Ammon's horn (tissue), 1 donor: ENCODE measurements at regions not wholly inside any gene's neighbourhood (a gene's known extent, or its start where the extent isn't known, plus 50 kb on each side); places are given as distances from the start of the nearest gene placed in this dataset.

Experiments used
- DNase-seq: peaks from one replicate; pipeline ENCODE4 v3.0.0-alpha.2; 2016; ENCODE audit warnings: low spot score

DNA sequence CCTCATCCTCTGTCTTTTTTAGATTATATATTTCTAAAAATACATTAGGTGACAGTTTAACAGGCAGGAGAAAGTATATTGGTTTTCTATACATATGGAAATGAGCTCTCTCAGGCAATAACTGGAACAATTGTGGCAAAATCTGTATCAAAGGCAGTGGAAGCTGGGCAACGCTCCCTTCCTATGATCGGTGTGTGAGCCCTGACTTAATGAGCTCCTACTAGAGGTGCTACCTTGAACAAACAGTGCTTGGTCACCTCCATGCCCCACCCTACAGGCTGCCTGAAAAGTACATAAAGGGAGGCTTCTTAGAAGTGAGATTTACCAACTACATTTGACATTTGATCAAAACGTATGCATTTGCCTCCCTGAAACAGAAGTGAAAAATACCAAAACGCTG is 185.3 kb downstream of the EFNB2 start:
- DNase-seq = no peak

DNA sequence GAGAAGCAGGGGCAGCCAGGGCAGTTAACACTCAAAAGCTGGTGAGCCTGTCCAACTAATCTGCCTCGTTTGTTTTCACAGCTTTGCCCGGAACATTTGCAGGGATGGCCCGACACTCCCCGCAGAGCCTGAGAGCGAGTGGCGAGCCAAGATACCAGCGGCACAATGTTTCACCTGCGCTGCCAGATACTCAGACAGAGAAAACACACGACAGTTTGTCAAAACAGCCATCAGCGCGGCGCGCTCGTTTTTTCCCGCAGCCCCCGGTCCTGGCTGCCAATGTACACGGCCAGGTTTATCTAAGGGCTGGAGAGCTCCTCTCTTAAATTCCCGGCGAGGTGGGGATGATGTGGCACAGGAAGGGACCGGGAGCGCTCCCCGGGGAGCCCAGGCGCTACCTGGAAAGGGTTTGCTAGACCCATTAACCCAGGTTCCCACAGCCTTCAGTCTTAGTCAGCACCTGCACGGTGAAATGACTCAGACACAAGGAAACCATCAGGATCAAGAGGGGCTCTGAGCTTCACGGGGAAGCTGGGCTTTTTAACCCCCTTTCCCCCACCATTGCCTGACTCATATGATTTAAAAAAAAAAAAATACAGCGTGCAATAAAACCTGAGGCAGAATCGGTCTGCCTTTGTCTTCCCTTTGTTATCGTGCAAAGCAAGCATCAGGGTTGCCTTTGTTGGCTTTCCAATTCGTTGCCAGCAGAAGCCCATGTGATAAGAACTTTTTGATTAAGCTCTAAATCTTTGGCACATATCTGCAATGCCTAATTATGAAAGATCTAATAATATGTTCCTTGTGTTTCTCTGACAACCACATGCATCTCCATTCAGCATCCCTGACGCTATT is 186.2 kb downstream of the EFNB2 start:
- DNase-seq = peak; percentile 33

DNA sequence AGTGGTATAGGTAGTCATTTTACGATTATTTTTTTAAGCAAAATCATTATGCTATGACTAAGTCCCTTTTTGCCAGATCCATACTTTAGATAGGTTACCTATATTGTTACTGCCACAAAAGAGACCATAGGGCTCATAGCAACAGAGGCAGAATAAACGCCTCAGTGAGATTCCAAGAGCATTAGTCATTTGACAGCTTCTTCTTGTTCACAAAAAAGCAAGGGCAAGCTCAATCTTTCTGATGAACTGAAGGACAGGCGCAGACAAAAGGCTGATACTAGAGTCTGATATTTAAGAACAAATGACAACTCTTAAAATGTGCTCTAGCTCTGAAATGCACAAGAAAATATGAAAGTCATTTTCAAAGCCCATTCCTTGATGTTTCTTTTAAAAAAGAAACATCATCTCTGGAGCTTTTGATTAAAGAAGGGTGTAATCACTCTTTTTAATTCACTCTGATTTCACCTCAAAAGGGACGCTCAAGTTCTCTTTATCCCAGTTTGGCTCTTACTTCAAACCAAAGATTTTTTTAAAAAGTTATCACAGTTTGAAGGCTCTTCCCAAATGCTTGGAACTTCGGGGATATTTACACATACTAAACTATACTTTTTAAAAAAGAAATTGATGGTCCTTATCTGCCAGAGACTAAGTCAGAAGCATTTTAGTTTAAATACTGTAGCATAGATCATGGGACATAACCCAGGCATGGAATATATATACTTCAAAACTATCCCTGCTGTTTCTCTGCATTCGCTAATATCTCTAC is 187.2 kb downstream of the EFNB2 start:
- DNase-seq = no peak

DNA sequence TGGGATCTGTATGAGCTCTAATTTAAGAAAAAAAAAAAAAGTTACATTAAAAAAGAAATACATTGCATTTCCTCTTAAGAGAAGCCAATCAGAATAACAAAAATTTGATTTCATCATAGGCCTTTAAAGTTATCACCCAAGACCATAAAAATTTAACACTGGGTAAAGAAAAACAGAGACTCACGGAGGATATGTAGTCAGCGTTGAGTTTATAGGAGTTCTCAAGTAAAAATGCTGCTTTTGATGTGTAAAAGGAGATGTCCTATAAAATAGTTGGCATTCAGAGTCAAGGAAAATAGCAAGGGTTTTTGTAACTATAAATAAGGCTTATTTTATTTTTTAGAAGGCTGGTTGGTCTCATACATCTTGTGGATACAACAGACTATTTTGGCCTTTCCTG is 191.1 kb downstream of the EFNB2 start:
- no peak for DNase-seq

DNA sequence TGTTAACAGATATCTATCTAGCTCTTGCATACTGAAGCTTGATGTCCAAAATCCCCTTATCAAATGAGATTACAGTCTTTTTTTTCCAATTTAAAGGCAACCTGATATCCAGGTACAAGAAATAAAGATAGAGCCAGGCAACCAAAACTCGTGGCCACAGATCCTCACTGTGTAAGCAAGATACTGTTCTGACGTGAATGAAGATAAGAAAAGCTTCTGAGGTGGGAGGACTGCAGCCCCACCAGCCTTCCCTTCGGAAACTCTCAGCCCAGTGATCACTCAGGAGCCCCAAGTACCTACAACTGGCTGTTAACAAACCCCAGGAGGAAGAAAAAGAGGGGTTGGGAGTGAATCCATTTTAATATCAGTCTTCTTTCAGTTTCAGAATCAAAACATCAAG is 191.6 kb downstream of the EFNB2 start:
- DNase-seq = no peak

DNA sequence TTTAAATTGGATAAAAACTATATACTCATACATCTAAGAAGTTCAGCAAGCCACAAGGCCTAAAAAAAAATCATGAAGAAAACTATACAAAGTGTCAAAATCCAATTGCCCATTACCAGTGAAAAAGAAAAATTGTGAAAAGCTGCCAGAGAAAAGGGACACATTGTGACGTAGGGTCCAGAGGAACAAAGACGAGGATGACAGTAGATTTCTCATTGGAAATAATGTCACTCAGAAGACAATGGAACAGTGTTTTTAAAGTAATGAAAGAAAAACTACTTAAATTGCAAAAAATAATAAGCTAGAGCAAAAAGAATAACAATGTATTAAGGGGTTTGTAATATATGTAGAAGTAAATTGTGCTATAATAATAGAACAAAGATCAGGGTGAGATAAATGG is 195.2 kb downstream of the EFNB2 start:
- no peak for DNase-seq

DNA sequence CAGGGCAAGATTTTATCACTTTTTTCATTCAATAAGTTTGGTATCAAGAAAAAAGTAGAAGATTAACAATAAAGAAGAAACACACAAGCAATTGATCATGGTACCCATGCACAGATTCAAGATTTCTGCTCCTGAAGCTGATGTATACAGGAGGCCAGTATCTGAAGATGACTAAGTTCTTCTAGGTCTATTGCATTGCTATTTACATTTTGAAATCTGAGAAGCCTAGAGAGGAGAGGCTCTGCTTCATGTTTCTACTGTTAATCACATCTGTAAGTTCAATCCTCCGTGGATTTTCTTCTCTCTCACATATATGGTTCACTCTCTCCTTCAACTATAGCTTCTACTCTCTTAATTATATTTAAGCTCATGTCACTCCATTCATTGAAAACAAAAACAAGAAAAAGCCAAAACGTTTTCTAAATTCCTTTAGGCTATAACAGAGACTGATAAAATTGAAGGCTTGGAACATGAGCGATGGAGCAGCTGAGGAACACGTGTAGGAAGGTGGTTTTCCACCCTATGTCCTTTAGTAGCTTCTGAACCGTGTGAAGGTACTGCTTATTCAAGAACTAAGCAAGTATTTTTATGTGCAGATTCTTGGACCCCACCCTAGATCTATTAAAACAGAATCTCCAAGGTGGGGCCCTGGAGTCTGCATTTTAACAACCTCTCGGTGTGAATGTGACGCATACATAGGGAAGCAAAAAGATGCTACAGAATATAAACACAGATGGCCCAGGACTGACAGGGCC is 198.2 kb downstream of the EFNB2 start:
- no peak for DNase-seq

DNA sequence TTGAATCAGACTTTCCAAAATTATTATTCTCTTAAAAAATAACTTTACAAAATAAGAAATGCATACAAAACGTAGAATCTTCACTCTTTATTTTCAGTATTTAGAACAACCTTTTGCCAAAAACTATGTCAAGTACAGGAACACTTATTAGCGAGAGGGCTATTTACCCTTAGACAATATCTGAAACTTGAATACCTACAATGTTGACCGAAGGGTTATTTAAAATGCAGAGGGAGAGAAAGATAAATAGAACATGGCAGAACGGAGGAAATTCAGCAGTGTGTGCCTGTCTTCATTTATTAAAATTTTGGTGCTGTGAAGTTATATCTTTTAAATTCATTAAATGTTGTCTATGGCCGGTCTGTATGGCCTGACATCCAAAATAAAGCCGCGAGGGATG is 198.8 kb downstream of the EFNB2 start:
- DNase-seq = no peak

DNA sequence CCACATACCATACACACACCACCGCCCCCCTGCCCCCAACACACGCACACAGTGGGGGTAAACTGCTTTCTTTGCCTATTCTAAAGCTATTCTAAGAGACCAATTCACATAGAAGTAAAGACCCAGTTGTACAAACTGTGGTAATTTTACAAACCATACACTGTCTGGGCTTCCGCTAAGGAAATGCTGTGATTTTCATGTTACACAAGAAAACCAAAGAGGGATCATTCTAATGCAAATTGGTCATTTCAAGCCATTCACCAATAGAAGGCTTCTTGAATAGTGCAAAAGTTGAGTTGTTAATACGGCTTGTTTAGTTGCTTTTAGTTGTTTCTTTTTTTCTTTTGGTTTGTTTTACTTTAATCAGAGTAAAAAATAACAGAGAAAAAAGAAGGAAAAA is 202.8 kb downstream of the EFNB2 start:
- DNase-seq = no peak

DNA sequence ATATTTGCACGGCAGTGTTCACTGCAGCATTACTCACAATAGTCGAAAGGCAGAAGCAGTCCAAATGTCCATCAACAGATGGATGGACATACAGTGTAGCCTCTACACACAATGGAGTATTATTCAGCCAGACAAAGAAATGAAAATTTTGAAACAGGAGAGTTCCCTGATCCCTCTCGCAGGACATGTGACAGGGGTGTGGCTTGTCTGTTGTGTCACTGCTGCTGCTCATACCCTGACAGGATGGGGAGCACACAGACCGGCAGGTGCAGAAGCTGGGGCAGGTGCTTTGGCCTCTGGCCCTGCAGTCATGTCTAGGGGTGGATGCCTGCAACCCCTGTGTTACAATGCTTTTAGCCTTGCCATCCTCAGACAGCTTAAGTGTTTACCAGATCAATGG is 204.3 kb downstream of the EFNB2 start:
- peak; percentile 13 for DNase-seq

DNA sequence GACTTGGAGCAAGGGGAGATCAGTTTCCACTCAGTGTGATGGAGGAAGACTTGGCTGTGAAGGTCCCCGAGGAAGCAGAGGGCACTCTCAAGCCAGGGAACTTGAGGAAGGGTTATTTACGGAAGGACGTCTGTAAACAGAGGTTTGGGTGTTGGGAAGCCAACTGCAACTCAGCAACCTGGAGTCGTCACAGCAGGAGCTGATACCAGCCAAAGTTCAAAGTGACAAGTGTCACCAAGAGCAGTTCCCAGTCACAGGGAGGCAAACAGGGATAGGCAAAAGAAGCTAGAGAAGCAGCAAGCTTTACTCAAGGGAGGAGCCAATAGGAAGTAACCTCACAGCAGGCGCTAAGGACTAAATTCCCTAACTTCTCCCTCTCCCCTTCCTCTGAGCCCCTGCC is 205.5 kb downstream of the EFNB2 start:
- no peak for DNase-seq

DNA sequence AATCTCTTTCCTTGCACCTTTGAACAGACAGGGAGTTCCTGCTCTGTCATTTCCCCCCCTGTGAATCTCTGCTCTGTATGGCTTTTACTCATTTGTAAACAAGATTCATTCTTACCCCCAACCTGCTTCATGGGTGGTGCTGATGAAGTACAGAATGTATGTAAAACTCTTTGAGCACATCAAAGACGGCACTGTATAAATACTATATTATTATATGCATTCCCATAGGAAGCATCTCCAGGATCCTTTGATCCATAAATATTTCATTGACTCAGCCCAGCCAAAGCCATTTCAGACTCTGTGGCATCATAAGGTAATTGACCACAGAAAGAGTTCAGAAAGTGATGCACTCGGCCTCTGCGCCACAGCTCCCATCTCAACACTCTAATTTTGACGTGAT is 208.7 kb downstream of the EFNB2 start:
- no peak for DNase-seq

DNA sequence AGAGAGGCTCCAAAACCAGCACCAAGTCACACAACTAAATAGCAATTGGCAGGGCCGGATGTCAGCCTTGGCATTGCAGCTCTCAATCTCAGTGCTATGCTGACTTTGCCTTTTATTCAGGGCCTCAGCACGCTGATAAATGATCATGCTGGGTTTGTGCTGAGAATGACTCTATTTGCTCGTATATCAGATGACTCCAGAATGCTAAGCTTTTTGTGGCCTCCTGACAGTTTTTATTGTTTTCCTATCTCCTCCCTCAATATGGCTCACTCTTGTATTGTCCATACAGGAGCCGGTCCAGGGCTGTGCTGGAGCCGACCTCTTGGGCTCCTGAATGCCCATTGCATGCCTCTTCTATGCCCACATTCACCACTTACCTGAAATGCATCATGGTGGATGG is 211.0 kb downstream of the EFNB2 start:
- no peak for DNase-seq

DNA sequence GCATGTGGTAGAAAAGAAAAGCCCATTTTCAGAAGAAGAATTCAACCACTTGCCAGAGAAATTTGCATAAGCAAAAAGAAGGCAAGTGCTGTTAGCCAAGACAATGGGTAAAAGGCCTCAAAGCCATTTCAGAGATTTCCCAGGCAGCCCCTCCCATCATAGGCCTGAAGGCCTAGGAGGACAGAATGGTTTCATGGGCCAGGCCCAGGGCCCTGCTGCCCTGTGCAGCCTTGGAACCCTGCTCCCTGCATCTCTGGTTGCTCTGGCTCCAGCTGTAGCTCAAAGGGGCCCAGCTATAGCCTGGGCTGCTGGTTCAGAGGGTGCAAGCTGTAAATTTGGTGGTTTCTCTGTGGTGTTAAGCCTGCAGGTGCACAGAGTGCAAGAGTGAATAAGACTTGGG is 212.8 kb downstream of the EFNB2 start:
- no peak for DNase-seq

DNA sequence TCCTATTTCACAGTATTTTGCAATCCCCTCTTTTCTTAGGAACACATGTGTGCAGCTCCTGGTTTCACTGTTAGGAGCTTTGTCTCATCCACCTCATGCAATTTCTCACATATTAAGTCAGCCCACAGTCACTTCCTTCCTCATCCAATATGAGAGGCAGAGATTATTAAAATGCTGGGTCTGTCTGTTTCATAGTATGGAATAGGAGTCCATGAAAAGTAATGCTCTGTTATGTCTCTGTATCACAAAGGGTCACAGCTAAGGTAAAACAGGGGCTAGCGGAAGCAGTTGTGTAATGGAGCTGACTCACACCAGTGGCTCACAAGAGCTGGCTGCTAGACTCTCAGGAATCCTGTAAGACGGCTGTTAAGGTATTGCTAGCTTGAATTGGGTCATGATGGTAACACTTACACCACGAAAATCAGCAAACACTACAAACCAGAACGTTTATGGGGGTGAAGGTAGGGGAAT is 216.5 kb downstream of the EFNB2 start:
- no peak for DNase-seq

DNA sequence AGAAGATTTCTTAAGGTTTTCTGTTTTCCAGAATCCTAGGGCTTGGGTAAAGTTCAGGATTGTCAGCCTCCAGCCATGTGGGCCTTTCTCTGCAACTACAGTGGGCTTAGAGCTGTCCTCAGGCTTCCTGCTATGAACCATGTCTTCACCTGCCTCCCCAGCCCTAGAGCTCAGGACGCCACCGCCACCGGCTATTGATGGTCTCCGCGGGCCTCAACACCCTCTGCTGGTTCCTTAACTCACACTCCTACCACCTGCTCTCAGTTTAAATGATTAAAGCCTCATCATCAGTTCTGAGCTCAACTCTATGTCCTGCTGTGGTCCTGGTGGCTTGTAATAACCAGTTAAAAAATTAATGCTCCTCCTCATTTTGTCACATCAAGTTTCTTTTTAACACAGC is 221.0 kb downstream of the EFNB2 start:
- DNase-seq = no peak

DNA sequence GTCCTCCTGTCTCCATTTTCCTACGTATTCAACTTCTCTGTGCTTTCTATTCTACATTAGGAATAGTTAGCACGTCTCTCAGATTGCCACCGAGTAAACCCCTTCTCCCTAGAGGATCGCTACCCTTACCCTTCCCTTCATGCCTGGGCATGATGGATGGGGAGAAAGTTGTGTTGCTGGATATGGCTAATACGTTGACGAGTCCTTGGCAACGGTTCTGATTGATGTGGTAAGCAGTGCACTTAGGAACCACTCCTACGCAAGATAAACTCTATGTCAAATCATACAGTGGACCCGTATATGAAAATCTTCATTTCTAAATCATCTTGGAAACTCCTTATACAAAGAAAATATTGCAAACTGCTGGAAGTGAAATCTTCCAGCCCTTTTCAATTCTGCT is 224.5 kb downstream of the EFNB2 start:
- no peak for DNase-seq

DNA sequence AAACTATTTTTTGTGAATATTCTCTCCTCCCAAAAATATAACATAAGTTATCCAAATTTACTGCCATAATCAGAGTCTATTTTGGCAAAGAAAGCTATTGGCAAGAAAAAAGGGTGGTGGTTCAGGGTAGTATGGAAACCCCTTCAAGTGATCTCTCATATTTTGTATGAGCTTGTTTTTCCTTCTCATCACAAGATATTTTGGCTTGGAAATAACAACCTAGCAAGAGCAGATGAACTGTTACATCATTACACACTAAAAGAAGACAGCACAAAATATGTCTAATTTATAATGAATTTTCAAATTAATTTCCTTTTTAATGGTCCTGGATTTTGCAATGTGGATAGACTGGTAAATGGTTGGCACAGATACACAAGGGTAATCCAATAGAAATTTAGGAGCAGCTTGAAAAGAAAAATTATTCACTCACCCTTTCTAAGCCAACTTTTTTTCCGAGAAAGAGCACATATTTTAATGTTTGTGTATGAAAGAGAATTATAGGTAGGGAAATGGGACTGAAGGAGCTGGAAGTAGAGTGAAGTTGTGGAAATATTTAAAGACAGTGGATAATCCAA is 225.1 kb downstream of the EFNB2 start:
- DNase-seq = no peak

DNA sequence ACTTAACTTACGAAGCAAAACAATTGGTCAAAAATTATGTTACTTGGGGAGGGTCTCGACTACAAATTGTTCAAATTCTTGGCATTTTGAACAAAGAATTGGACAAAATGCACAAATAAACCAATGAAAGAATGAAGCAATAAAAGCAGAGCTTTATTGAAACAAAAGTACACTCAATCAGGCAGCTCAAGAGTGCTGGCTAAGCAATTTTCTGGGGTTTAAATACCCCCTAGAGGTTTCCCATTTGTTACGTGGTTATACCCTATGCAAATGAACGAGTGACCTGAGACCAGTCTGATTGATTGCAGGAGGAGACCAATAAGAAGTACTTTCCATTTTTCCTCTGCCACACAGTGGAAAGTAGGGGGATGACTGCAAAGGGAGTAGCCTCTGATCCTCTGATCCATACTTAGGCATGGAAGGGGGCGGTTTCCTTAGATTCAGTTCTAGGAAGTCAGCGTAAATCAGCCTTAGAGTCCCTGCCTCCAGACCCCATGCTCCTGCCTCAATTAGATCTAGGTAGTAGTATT is 228.6 kb downstream of the EFNB2 start:
- no peak for DNase-seq

DNA sequence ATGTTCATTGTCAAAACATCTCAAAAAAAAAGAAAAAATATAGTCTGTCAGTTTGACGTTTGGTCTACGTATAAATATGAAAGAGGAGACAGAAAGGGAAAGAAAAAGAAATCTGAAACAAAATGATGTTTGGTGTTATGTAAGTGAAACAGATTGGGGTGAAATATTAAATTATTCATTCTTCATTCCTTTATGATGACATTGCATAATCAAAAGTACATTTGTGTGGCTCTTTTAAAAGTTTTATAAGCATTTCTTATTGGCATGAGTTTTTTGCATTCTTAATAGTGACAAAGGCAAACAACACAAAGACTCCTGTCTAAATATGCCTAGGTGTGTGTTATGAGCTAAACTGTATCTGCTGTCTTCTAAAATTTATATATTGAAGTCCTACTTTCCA is 232.6 kb downstream of the EFNB2 start:
- DNase-seq = no peak

DNA sequence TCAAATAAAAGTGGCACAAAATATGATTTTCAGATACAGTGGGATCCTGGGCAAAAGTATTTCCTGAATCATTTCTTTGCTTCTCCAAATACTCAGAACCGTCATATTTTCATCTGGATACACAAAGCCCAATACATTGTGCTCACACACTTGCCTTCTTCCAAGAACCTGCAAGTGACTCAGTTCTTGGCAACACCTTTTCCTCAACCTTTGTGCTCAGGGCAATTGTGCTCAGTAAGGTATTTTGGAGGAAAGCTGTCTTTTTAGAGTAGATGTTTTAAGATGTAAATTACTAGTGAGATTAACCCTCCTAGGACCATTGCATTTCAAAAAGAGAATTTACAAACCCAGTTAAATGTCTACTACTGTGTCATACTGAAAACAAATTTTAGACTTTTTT is 233.5 kb downstream of the EFNB2 start:
- no peak for DNase-seq

DNA sequence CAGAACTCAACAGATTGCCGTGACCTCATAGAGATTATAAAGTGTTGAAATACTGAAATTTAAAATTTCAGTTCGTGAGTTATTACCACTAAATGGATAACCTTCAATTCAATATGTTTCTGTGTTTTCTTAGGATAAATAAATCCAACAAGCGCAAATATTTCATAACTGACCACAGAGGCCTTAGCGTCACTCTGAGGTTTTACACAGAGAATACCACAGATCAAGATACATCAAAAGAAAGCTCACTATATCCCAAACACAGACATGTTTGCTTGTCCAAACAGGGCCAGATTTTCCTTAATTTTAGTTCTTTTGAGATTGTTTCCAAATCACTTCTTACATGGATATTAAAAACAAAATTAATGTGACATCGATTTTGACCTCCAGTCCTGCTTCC is 235.8 kb downstream of the EFNB2 start:
- no peak for DNase-seq
